ENCODE measurements at regions not wholly inside any gene's neighbourhood (a gene's known extent, or its start where the extent isn't known, plus 50 kb on each side); places are given as distances from the start of the nearest gene placed in this dataset.

DNA sequence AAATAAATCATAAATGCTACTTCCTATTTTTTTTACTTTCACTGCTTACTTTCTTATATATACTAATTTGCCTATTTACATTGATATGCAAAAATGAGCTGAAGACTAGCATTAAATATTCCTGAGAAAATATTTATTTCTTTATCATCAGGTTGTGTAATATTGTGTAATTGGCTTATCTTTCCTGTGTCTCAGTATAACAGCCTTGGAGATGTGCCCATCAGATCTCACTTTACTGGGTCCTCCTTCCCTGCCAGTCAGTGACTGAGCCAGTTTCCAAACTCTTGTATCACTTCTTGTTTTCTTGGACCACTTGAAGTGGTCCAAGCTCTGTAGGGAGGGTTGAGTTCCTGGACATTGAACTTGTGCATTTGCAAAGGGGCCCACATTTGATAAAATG, 900.0 kb downstream of the LUZP2 start:
- DNase-seq (no peak), ATAC-seq (ENCODE audit: low FRiP score in 2 of 2) (no peak)
- Histone ChIP-seq H3K27ac (no peak overlapping the region), H3K4me1 (no peaks in the 10 kb centered on the region), H3K36me3 (no peaks in the 10 kb centered on the region), H3K9me3 (no peaks in the 10 kb centered on the region), H3K4me3 (no peak overlapping the region), H3K27me3 (no peaks in the 10 kb centered on the region)
- TF ChIP-seq CTCF (IDR thresholded peaks at IDR 0.05) (no peak), EP300 (IDR thresholded peaks at IDR 0.05) (no peak), POLR2A (IDR thresholded peaks at IDR 0.05) (no peak), POLR2AphosphoS5 (IDR thresholded peaks at IDR 0.05) (no peak)

- H3K9me3 ChIP-seq = no peaks in the 10 kb centered on the region
- no peak overlapping the region for H3K27ac ChIP-seq
- ATAC-seq (ENCODE audit: low FRiP score in 2 of 2) = no peak
- H3K4me3 ChIP-seq = no peak overlapping the region
- H3K4me1 ChIP-seq = no peaks in the 10 kb centered on the region
- WGBS, 2 donors = 77 to 86% methylated on average over 1 of the region's 1 CpG
- H3K36me3 ChIP-seq = no peaks in the 10 kb centered on the region
- no peaks in the 10 kb centered on the region for H3K27me3 ChIP-seq
- no peak for DNase-seq
- TF ChIP-seq POLR2AphosphoS5 (IDR thresholded peaks at IDR 0.05) (no peak), EP300 (IDR thresholded peaks at IDR 0.05) (no peak), CTCF (IDR thresholded peaks at IDR 0.05) (no peak)
Measured at GRCh38 chr11:25408146-25408545, 911.3 kb downstream of the LUZP2 start.

DNA sequence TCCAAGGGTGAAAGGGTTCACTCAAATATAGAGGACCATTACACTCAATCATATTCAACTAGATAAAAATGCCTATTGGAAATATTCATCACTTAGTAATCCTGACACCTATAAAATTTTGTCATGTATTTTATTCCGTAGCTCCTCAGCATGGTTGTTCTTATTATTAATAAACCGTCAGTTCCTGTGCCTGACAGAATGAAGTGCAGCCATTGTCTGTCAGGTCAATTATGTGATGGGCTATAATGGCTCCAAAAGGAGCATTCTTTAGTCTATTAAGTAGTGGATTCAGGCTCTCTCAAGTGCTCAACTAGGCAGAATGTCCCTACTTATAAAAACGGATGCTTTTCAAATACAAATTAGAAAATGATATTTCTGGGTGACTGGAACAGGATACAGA, 916.1 kb upstream of the ANO3 start:
- ATAC-seq (ENCODE audit: low FRiP score in 2 of 2) (no peak), DNase-seq (no peak)
- Histone ChIP-seq H3K9me3 (no peaks in the 10 kb centered on the region), H3K27ac (no peak overlapping the region), H3K4me3 (no peak overlapping the region), H3K36me3 (no peaks in the 10 kb centered on the region), H3K27me3 (no peaks in the 10 kb centered on the region), H3K4me1 (no peaks in the 10 kb centered on the region)
- TF ChIP-seq POLR2A (IDR thresholded peaks at IDR 0.05) (no peak), CTCF (IDR thresholded peaks at IDR 0.05) (no peak), EP300 (IDR thresholded peaks at IDR 0.05) (no peak), POLR2AphosphoS5 (IDR thresholded peaks at IDR 0.05) (no peak)
- WGBS, 2 donors = 54 to 58% methylated on average over 3 of the region's 3 CpGs

DNA sequence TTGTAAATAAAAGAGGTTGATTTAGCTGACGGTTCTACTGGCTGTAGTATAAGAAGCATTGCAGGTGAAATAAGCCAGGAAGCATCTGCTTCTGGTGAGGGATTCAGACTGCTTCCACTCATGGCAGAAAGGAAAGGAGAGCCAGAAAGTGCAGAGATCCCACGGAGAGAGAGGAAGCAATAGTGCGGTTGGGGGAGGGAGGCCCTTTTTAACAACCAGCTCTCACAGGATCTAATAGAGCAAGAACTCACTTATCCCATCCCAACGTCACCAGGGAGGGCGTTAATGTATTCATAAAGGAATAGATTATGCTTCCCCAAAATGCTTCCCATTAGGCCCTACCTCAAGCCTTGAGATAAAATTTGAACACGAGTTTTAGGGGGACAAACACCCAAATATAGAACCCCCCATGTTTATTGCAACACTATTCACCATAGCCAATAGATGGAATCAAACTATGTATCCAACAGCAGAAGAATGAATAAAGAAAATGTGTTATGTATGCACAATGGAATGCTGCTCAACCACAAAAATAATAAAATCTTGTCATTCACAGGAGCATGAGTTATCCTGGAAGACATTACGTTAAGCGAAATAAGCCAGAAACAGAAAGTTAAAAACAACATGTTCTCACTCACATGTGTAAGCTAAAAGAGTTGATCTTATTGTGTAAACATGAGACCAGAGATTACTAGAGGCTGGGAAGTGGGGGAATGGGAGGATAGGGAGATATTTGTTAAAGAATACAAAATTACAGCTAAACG, 908.3 kb upstream of the ANO3 start:
- H3K27me3 ChIP-seq = no peaks in the 10 kb centered on the region
- no peaks in the 10 kb centered on the region for H3K4me1 ChIP-seq
- peaks cover 0 to 6% (median 0%) of the 10 kb centered on the region in 4 donors for H3K9me3 ChIP-seq
- H3K36me3 ChIP-seq = no peaks in the 10 kb centered on the region
- DNase-seq (no peak), ATAC-seq (ENCODE audit: low FRiP score in 2 of 2) (peak in 1 of 2 donors; percentile 93)
- 51% methylated on average over 9 of the region's 9 CpGs for WGBS, 2 donors
- H3K27ac ChIP-seq = no peak overlapping the region
- TF ChIP-seq EP300 (IDR thresholded peaks at IDR 0.05) (no peak), POLR2AphosphoS5 (IDR thresholded peaks at IDR 0.05) (no peak), CTCF (IDR thresholded peaks at IDR 0.05) (no peak), POLR2A (IDR thresholded peaks at IDR 0.05) (no peak)
- H3K4me3 ChIP-seq = no peak overlapping the region

DNA sequence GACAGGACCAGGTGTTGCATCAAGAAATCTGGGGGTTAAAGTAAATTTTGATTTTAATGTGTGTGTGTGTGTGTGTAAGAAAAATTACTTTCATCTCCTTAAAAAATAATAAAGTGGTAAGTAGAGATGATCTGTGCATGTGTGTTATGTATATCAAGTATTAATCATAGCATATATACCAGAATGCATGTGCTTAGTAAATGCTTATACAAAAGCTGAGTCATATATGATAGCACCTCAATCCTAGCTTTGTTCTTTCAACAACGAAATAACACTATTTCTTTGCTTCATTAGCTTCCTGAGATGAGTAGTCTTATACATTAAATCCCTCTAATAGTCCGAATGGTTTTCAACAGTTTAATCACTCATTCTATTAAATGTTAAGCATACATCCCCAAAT, 899.6 kb upstream of the ANO3 start:
- H3K4me3 ChIP-seq = no peak overlapping the region
- ATAC-seq (ENCODE audit: low FRiP score in 2 of 2) = no peak
- no peaks in the 10 kb centered on the region for H3K9me3 ChIP-seq
- no peak for TF ChIP-seq POLR2AphosphoS5 (IDR thresholded peaks at IDR 0.05)
- no peak for TF ChIP-seq CTCF (IDR thresholded peaks at IDR 0.05)
- no peak for TF ChIP-seq POLR2A (IDR thresholded peaks at IDR 0.05)
- TF ChIP-seq EP300 (IDR thresholded peaks at IDR 0.05) = no peak
- no peaks in the 10 kb centered on the region for H3K36me3 ChIP-seq
- H3K4me1 ChIP-seq = no peaks in the 10 kb centered on the region
- DNase-seq = no peak
- no peaks in the 10 kb centered on the region for H3K27me3 ChIP-seq
- no peak overlapping the region for H3K27ac ChIP-seq
- 74 to 80% methylated on average over 2 of the region's 2 CpGs for WGBS, 2 donors

Measured in upper lobe of left lung (tissue), 6 donors.